PFSK-1 (cell line): ENCODE measurements at regions not wholly inside any gene's neighbourhood (a gene's known extent, or its start where the extent isn't known, plus 50 kb on each side); places are given as distances from the start of the nearest gene placed in this dataset.

Source experiments
- FOXP2 ChIP-seq: optimal IDR thresholded peaks from 2 replicates; pipeline ENCODE3; 2011; ENCODE audit warnings: borderline replicate concordance, control low read depth, inconsistent platforms; ENCODE audit not compliant: insufficient read depth; ENCODE audit errors: extremely low read length, extremely low read depth
- POLR2AphosphoS5 ChIP-seq: IDR thresholded peaks from 2 replicates; pipeline ENCODE4 v1.6.1; 2012; ENCODE audit warnings: low read depth, mild to moderate bottlenecking, control low read depth, low read length, moderate library complexity
- REST ChIP-seq, 2 experiments: IDR thresholded peaks; 2 replicates each; pipeline versions ENCODE4 v1.6.1 to v1.8.0; 2011 to 2012; ENCODE audit warnings: low read depth in 2 of 2, low read length in 2 of 2, control low read depth in 1 of 2, inconsistent platforms in 1 of 2, mild to moderate bottlenecking in 1 of 2, moderate library complexity in 1 of 2; ENCODE audit not compliant: insufficient read depth in 1 of 2
- SIN3A ChIP-seq: IDR thresholded peaks from 2 replicates; pipeline ENCODE4 v1.6.1; 2012; ENCODE audit warnings: mild to moderate bottlenecking, low read length, moderate library complexity, borderline replicate concordance; ENCODE audit not compliant: insufficient read depth
- TAF1 ChIP-seq: IDR thresholded peaks from 2 replicates; pipeline ENCODE4 v1.6.1; 2012; ENCODE audit warnings: low read length, control low read depth, borderline replicate concordance; ENCODE audit not compliant: insufficient read depth

GRCh38 chr9:18126831-18127498 lies 347.0 kb upstream of the ADAMTSL1 start:
- TF ChIP-seq REST (IDR thresholded peaks at IDR 0.05; ENCODE audit: insufficient read depth in 1 of 2, low read depth in 2 of 2, low read length in 2 of 2) (no peak), TAF1 (no peak), FOXP2 (no peak), POLR2AphosphoS5 (no peak), SIN3A (no peak)

GRCh38 chr9:18127499-18127875 lies 346.5 kb upstream of the ADAMTSL1 start:
- TF ChIP-seq FOXP2 (no peak), REST (IDR thresholded peaks at IDR 0.05; ENCODE audit: insufficient read depth in 1 of 2, low read depth in 2 of 2, low read length in 2 of 2) (no peak), TAF1 (no peak), SIN3A (no peak)

- TF ChIP-seq REST (IDR thresholded peaks at IDR 0.05; ENCODE audit: insufficient read depth in 1 of 2, low read depth in 2 of 2, low read length in 2 of 2) (no peak), TAF1 (no peak), POLR2AphosphoS5 (no peak), SIN3A (no peak), FOXP2 (no peak)
These were observed 344.1 kb upstream of the ADAMTSL1 start for GRCh38 chr9:18129809-18130334.

- TF ChIP-seq REST (IDR thresholded peaks at IDR 0.05; ENCODE audit: insufficient read depth in 1 of 2, low read depth in 2 of 2, low read length in 2 of 2) = no peak
- TF ChIP-seq TAF1 = no peak
- no peak for TF ChIP-seq FOXP2
- no peak for TF ChIP-seq SIN3A
- TF ChIP-seq POLR2AphosphoS5 = no peak
These were observed 337.5 kb upstream of the ADAMTSL1 start for GRCh38 chr9:18136354-18136994.
